Activated CD4-positive, alpha-beta T cell treated with anti-CD3 and anti-CD28 coated beads for 48 hours (primary cell): ENCODE measurements at regions not wholly inside any gene's neighbourhood (a gene's known extent, or its start where the extent isn't known, plus 50 kb on each side); places are given as distances from the start of the nearest gene placed in this dataset.

Experiments used
- DNase-seq: peaks from one replicate; pipeline ENCODE4 v3.0.0-alpha.2; 2020

- DNase-seq: no peak
Measured at GRCh38 chr2:236811062-236811656, 241.5 kb downstream of the ACKR3 start.

GRCh38 chr2:236813766-236814165 is 244.1 kb downstream of the ACKR3 start:
- DNase-seq: no peak

- DNase-seq: no peak
Measured at GRCh38 chr2:236814593-236814992, 245.0 kb downstream of the ACKR3 start.

DNA sequence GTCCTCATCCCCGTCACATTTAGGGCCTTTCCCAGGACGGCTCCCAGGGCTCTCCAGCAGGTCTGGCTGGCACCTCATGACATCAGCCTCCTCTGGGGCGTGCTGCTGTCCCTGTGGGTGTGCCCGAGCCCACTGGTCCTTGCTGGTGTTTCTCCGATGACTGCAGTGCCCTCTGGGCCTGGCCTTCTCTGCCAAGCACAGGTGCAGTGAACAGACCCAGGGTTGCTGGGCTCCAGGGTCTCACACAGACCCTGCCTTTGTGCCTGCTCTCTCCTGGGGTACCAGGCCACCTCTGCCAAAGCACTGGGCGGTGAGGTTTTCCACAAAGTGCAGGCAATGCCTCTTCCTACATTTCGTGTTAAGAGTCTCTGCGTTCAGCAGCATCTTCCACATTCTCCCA is 246.1 kb downstream of the ACKR3 start:
- DNase-seq: no peak

- DNase-seq: no peak
Measured at GRCh38 chr2:236816197-236817170, 246.9 kb downstream of the ACKR3 start.

GRCh38 chr2:236818281-236819045 is 248.8 kb downstream of the ACKR3 start:
- no peak for DNase-seq

DNA sequence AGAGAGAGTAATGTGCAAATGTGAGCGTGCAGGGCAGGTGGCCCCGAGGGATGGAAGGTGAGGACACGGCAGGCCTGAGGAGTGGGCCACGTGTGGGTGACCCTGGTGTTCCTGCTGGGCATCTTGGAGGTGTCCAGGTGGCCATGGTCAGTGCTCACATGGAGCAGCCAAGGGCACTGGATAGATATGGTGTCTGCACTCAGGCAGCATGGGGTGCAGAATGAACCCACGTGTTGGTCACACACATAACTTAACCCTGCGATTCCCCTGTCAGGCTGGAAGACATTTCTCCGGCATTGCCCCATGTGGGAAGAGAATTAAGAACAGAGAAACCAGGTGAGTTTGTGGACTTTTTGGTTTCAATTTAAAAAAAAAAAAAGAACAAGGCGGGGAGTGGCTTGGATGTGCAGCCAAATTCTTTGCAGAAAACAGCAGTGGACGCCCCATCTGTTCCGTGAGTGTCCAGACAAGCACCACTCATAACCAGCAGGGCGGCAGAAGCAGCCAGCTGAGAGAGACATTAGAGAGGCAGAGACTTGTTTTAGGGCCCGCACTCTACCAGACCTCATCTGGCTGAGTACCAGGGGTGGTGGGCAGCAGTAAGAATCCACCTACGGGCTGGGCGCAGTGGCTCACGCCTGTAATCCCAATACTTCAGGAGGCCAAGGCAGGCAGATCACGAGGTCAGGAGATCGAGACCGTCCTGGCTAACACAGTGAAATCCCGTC is 249.8 kb downstream of the ACKR3 start:
- no peak for DNase-seq

GRCh38 chr2:236820763-236821344 is 251.2 kb downstream of the ACKR3 start:
- DNase-seq: no peak

GRCh38 chr2:236823041-236823629 is 253.5 kb downstream of the ACKR3 start:
- no peak for DNase-seq

- DNase-seq: no peak
Measured at GRCh38 chr2:236823963-236824362, 254.3 kb downstream of the ACKR3 start.

DNA sequence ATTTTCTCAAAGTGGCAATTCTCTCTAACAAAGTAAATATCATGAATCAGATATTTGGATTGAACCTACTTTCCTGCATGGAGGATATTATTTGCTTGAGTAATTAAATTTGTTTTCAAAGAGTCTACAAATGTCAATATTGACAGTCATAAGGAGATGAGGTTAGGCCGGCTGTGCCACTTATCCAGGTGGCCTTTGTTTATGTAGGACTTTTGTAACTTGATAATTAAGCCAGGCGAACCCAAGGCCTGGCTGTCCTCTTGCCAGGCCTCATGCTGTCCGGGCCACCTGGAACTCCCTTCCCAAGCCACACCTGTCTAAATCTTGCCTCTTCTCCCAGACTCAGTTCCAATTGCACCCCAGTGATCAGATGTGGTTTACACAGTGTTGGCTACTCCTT is 255.2 kb downstream of the ACKR3 start:
- no peak for DNase-seq

GRCh38 chr2:236825989-236826510 is 256.4 kb downstream of the ACKR3 start:
- no peak for DNase-seq

DNA sequence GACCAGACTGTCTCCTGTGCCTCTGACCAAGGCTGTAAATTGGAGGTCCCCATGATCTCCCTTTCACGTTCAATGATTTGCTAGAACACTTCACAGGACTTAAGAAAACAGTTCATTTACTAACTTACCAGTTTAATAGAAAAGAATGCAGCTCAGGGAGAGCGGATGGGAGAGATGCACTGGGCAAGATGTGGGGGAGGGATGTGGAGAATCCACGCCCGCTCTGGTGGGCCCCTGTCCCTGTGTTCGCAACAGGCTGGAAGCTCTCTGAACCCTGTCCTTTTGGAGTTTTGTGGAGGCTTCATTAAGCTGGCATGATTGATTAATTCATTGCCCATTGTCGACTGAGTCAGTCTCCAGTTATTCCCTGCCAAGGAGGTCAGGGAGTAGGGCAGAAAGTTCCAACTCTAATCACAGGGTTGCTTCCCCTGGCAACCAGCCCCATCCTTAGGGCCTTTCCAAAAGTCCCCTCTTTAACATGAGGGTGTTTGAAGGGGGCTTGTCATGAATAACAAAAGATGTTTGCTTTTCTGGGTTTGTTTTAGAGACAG is 257.1 kb downstream of the ACKR3 start:
- no peak for DNase-seq

DNA sequence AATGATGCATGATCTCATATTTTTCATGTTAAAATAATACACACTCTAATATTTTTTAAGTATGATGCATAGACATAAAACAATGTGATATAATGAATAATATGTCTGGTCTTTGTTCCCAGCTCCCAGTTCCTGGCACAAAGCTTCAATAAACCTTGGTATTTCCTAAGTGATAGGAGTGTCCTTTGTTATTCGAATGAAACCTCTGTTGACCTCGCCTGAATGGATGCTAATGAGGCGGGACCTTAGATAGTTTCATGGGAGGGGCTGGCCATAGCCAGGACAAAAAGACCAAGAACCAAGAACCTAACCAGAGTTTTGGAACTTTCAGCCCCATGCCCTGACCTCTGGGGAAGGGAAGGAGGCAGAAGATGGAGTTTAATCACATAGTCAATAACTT is 257.7 kb upstream of the COPS8 start:
- no peak for DNase-seq

- DNase-seq: no peak
Measured at GRCh38 chr2:236828820-236829219, 256.9 kb upstream of the COPS8 start.

- DNase-seq: no peak
Measured at GRCh38 chr2:236830926-236831325, 254.8 kb upstream of the COPS8 start.

GRCh38 chr2:236831698-236832097 is 254.0 kb upstream of the COPS8 start:
- no peak for DNase-seq

- DNase-seq: no peak
Measured at GRCh38 chr2:236833501-236834073, 252.1 kb upstream of the COPS8 start.

GRCh38 chr2:236834284-236834683 is 251.4 kb upstream of the COPS8 start:
- DNase-seq: no peak

- DNase-seq: no peak
Measured at GRCh38 chr2:236835307-236836024, 250.2 kb upstream of the COPS8 start.
